ENCODE measurements at regions not wholly inside any gene's neighbourhood (a gene's known extent, or its start where the extent isn't known, plus 50 kb on each side); places are given as distances from the start of the nearest gene placed in this dataset.

GRCh38 chr7:69067397-69067796, 530.9 kb upstream of the AUTS2 start:
- no peaks in the 10 kb centered on the region for H3K36me3 ChIP-seq (ENCODE audit: control insufficient read depth in 4 of 4, insufficient read depth in 3 of 4, low read depth in 1 of 4, low read length in 3 of 4)
- DNase-seq (ENCODE audit: low spot score) = no peak
- TF ChIP-seq, protein P1, sequence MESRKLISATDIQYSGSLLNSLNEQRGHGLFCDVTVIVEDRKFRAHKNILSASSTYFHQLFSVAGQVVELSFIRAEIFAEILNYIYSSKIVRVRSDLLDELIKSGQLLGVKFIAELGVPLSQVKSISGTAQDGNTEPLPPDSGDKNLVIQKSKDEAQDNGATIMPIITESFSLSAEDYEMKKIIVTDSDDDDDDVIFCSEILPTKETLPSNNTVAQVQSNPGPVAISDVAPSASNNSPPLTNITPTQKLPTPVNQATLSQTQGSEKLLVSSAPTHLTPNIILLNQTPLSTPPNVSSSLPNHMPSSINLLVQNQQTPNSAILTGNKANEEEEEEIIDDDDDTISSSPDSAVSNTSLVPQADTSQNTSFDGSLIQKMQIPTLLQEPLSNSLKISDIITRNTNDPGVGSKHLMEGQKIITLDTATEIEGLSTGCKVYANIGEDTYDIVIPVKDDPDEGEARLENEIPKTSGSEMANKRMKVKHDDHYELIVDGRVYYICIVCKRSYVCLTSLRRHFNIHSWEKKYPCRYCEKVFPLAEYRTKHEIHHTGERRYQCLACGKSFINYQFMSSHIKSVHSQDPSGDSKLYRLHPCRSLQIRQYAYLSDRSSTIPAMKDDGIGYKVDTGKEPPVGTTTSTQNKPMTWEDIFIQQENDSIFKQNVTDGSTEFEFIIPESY (IDR thresholded peaks at IDR 0.05) = no peak
- TF ChIP-seq ATF3 (IDR thresholded peaks at IDR 0.05) (no peak), RAD21 (IDR thresholded peaks at IDR 0.05) (peak; percentile 82), YY1 (IDR thresholded peaks at IDR 0.05) (no peak), FOXA1 (IDR thresholded peaks at IDR 0.05) (no peak), RXRA (IDR thresholded peaks at IDR 0.05) (no peak), HNF4A (conservative IDR thresholded peaks at IDR 0.05) (no peak), NR2F2 (IDR thresholded peaks at IDR 0.05) (no peak), CTCF (IDR thresholded peaks at IDR 0.05; ENCODE audit: low read depth, low read length, missing input control) (peak; percentile 56), JUND (IDR thresholded peaks at IDR 0.05) (no peak)
- TF ChIP-seq, protein P2, sequence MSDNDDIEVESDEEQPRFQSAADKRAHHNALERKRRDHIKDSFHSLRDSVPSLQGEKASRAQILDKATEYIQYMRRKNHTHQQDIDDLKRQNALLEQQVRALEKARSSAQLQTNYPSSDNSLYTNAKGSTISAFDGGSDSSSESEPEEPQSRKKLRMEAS (IDR thresholded peaks at IDR 0.05) = no peak
- no peaks in the 10 kb centered on the region for H3K4me1 ChIP-seq (ENCODE audit: control insufficient read depth in 4 of 4, insufficient read depth in 4 of 4, low read length in 3 of 4)
- H3K9me3 ChIP-seq (ENCODE audit: control insufficient read depth in 4 of 4, low read length in 3 of 4) = no peaks in the 10 kb centered on the region
- no peak overlapping the region for H3K4me3 ChIP-seq (ENCODE audit: low read depth in 1 of 3, low read length in 3 of 3)
- no peak overlapping the region for H3K9ac ChIP-seq (ENCODE audit: low read depth in 1 of 2, low read length in 2 of 2)
- no peak overlapping the region for H3K27ac ChIP-seq (ENCODE audit: low read depth in 1 of 2, low read length in 2 of 2)
- no peaks in the 10 kb centered on the region for H3K27me3 ChIP-seq (ENCODE audit: control insufficient read depth in 4 of 4, insufficient read depth in 4 of 4, low read length in 3 of 4)
- WGBS = 28% methylated on average over 3 of the region's 3 CpGs

DNA sequence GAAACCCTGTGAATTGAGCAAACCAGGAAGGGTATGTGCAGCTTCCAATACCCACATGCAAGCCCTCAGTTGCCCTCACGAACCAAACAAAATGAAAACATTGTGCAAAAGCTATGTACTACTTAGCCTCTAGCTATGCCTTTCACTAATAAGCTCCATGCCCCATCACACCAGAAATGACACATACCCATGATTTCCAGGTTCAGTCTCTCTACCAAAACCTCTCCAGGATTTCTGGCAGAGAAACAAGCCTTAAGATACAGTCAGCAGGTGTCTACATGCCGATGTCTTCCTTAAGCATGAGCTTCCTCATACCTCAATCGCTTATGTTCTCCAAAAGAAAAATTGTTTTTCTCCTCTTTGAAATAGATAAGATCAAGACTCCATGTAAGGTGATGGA, 527.8 kb upstream of the AUTS2 start:
- H3K4me3 ChIP-seq (ENCODE audit: low read depth in 1 of 3, low read length in 3 of 3) = no peak overlapping the region
- DNase-seq (ENCODE audit: low spot score) = no peak
- no peak overlapping the region for H3K27ac ChIP-seq (ENCODE audit: low read depth in 1 of 2, low read length in 2 of 2)
- H3K4me1 ChIP-seq (ENCODE audit: control insufficient read depth in 4 of 4, insufficient read depth in 4 of 4, low read length in 3 of 4) = no peaks in the 10 kb centered on the region
- H3K36me3 ChIP-seq (ENCODE audit: control insufficient read depth in 4 of 4, insufficient read depth in 3 of 4, low read depth in 1 of 4, low read length in 3 of 4) = no peaks in the 10 kb centered on the region
- no peak overlapping the region for H3K9ac ChIP-seq (ENCODE audit: low read depth in 1 of 2, low read length in 2 of 2)
- no peak for TF ChIP-seq SP1 (IDR thresholded peaks at IDR 0.05)
- TF ChIP-seq CTCF (IDR thresholded peaks at IDR 0.05; ENCODE audit: low read depth, low read length, missing input control) = no peak
- TF ChIP-seq RXRA (IDR thresholded peaks at IDR 0.05) = no peak
- no peak for TF ChIP-seq ATF3 (IDR thresholded peaks at IDR 0.05)
- no peak for TF ChIP-seq FOXA2 (IDR thresholded peaks at IDR 0.05)
- no peak for TF ChIP-seq HNF4A (conservative IDR thresholded peaks at IDR 0.05)
- no peak for TF ChIP-seq JUND (IDR thresholded peaks at IDR 0.05)
- no peak for TF ChIP-seq NR2F2 (IDR thresholded peaks at IDR 0.05)
- TF ChIP-seq YY1 (IDR thresholded peaks at IDR 0.05) = no peak
- TF ChIP-seq, protein P1 (IDR thresholded peaks at IDR 0.05) = no peak
- TF ChIP-seq EGR1 (IDR thresholded peaks at IDR 0.05; ENCODE audit: low read depth in 2 of 2) = no peak
- TF ChIP-seq HNF4G (IDR thresholded peaks at IDR 0.05) = no peak
- TF ChIP-seq RAD21 (IDR thresholded peaks at IDR 0.05) = no peak
- TF ChIP-seq, protein P2 (IDR thresholded peaks at IDR 0.05) = no peak
- TF ChIP-seq GABPA (IDR thresholded peaks at IDR 0.05 in 1 of 2, conservative IDR thresholded peaks at IDR 0.05 in 1 of 2) = no peak
- no peak for TF ChIP-seq TAF1 (conservative IDR thresholded peaks at IDR 0.05)
- no peak for TF ChIP-seq FOXA1 (IDR thresholded peaks at IDR 0.05)
- WGBS = 87% methylated on average over 3 of the region's 3 CpGs
- H3K27me3 ChIP-seq (ENCODE audit: control insufficient read depth in 4 of 4, insufficient read depth in 4 of 4, low read length in 3 of 4) = no peaks in the 10 kb centered on the region
- no peaks in the 10 kb centered on the region for H3K9me3 ChIP-seq (ENCODE audit: control insufficient read depth in 4 of 4, low read length in 3 of 4)
